ENCODE measurements at regions not wholly inside any gene's neighbourhood (a gene's known extent, or its start where the extent isn't known, plus 50 kb on each side); places are given as distances from the start of the nearest gene placed in this dataset.
A peak's percentile ranks its signal among the peaks of the same experiment; 100 is the strongest.
"Not testable (repeated sequence)": the region's sequence is repeated elsewhere in the genome, so short reads cannot be mapped to it uniquely, and the experiment has no call there.

- no peak for TF ChIP-seq JUND (IDR thresholded peaks at IDR 0.05; ENCODE audit: low read depth)
- no peak for DNase-seq (ENCODE audit: low read depth in 1 of 2, low spot score in 1 of 2)
- in situ Hi-C loops (cut with HindIII; ENCODE audit: low pct_unique_long_range_greater_than_20kb, low sequenced_read_pairs): no loop called here
Measured at GRCh38 chr12:72989458-72989947, 717.3 kb downstream of the TRHDE start.

GRCh38 chr12:72995029-72995428, 722.9 kb downstream of the TRHDE start:
- DNase-seq (ENCODE audit: low read depth in 1 of 2, low spot score in 1 of 2); in situ Hi-C loops (cut with HindIII; ENCODE audit: low pct_unique_long_range_greater_than_20kb, low sequenced_read_pairs): not testable (repeated sequence)

- no peak for TF ChIP-seq JUND (IDR thresholded peaks at IDR 0.05; ENCODE audit: low read depth)
- in situ Hi-C loops (cut with HindIII; ENCODE audit: low pct_unique_long_range_greater_than_20kb, low sequenced_read_pairs): no loop called here
- DNase-seq (ENCODE audit: low read depth in 1 of 2, low spot score in 1 of 2): peak in 1 of 2 experiments; percentile 23
Measured at GRCh38 chr12:72995616-72996015, 723.4 kb downstream of the TRHDE start.

- in situ Hi-C loops (cut with HindIII; ENCODE audit: low pct_unique_long_range_greater_than_20kb, low sequenced_read_pairs); DNase-seq (ENCODE audit: low read depth in 1 of 2, low spot score in 1 of 2): not testable (repeated sequence)
Measured at GRCh38 chr12:73001806-73002205, 729.6 kb downstream of the TRHDE start.

GRCh38 chr12:73002504-73002903, 730.3 kb downstream of the TRHDE start:
- in situ Hi-C loops (cut with HindIII; ENCODE audit: low pct_unique_long_range_greater_than_20kb, low sequenced_read_pairs); DNase-seq (ENCODE audit: low read depth in 1 of 2, low spot score in 1 of 2): not testable (repeated sequence)

GRCh38 chr12:73009138-73009834, 737.1 kb downstream of the TRHDE start:
- DNase-seq (ENCODE audit: low read depth in 1 of 2, low spot score in 1 of 2); in situ Hi-C loops (cut with HindIII; ENCODE audit: low pct_unique_long_range_greater_than_20kb, low sequenced_read_pairs): not testable (repeated sequence)

- in situ Hi-C loops (cut with HindIII; ENCODE audit: low pct_unique_long_range_greater_than_20kb, low sequenced_read_pairs): no loop called here
- no peak for TF ChIP-seq JUND (IDR thresholded peaks at IDR 0.05; ENCODE audit: low read depth)
Measured at GRCh38 chr12:73017981-73018380, 745.8 kb downstream of the TRHDE start.

GRCh38 chr12:73053893-73054292, 781.7 kb downstream of the TRHDE start:
- TF ChIP-seq JUND (IDR thresholded peaks at IDR 0.05; ENCODE audit: low read depth): no peak
- no peak for DNase-seq (ENCODE audit: low read depth in 1 of 2, low spot score in 1 of 2)
- in situ Hi-C loops (cut with HindIII; ENCODE audit: low pct_unique_long_range_greater_than_20kb, low sequenced_read_pairs): no loop called here

More at GRCh38 chr12:73017981-73018380, 745.8 kb downstream of the TRHDE start:
- DNase-seq (ENCODE audit: low read depth in 1 of 2, low spot score in 1 of 2): no peak

- DNase-seq (ENCODE audit: low read depth in 1 of 2, low spot score in 1 of 2): peak in 1 of 2 experiments; percentile 45
- in situ Hi-C loops (cut with HindIII; ENCODE audit: low pct_unique_long_range_greater_than_20kb, low sequenced_read_pairs): no loop called here
- no peak for TF ChIP-seq JUND (IDR thresholded peaks at IDR 0.05; ENCODE audit: low read depth)
Measured at GRCh38 chr12:73057428-73057827, 785.3 kb downstream of the TRHDE start.

GRCh38 chr12:73065913-73066312, 793.7 kb downstream of the TRHDE start:
- DNase-seq (ENCODE audit: low read depth in 1 of 2, low spot score in 1 of 2): no peak
- no peak for TF ChIP-seq JUND (IDR thresholded peaks at IDR 0.05; ENCODE audit: low read depth)
- in situ Hi-C loops (cut with HindIII; ENCODE audit: low pct_unique_long_range_greater_than_20kb, low sequenced_read_pairs): no loop called here

- in situ Hi-C loops (cut with HindIII; ENCODE audit: low pct_unique_long_range_greater_than_20kb, low sequenced_read_pairs): no loop called here
- DNase-seq (ENCODE audit: low read depth in 1 of 2, low spot score in 1 of 2): no peak
Measured at GRCh38 chr12:73067616-73068015, 795.4 kb downstream of the TRHDE start.

GRCh38 chr12:73072214-73072613, 800.0 kb downstream of the TRHDE start:
- DNase-seq (ENCODE audit: low read depth in 1 of 2, low spot score in 1 of 2): no peak
- no peak for TF ChIP-seq JUND (IDR thresholded peaks at IDR 0.05; ENCODE audit: low read depth)
- in situ Hi-C loops (cut with HindIII; ENCODE audit: low pct_unique_long_range_greater_than_20kb, low sequenced_read_pairs): no loop called here

More at GRCh38 chr12:73067616-73068015, 795.4 kb downstream of the TRHDE start:
- no peak for TF ChIP-seq JUND (IDR thresholded peaks at IDR 0.05; ENCODE audit: low read depth)

GRCh38 chr12:73076760-73077159, 804.6 kb downstream of the TRHDE start:
- no peak for DNase-seq (ENCODE audit: low read depth in 1 of 2, low spot score in 1 of 2)
- no peak for TF ChIP-seq JUND (IDR thresholded peaks at IDR 0.05; ENCODE audit: low read depth)
- in situ Hi-C loops (cut with HindIII; ENCODE audit: low pct_unique_long_range_greater_than_20kb, low sequenced_read_pairs): no loop called here

- in situ Hi-C loops (cut with HindIII; ENCODE audit: low pct_unique_long_range_greater_than_20kb, low sequenced_read_pairs): no loop called here
- no peak for TF ChIP-seq JUND (IDR thresholded peaks at IDR 0.05; ENCODE audit: low read depth)
- no peak for DNase-seq (ENCODE audit: low read depth in 1 of 2, low spot score in 1 of 2)
Measured at GRCh38 chr12:73083736-73084135, 811.6 kb downstream of the TRHDE start.

All from T47D (cell line).